ENCODE measurements at regions not wholly inside any gene's neighbourhood (a gene's known extent, or its start where the extent isn't known, plus 50 kb on each side); places are given as distances from the start of the nearest gene placed in this dataset.
"Not testable (repeated sequence)": the region's sequence is repeated elsewhere in the genome, so short reads cannot be mapped to it uniquely, and the experiment has no call there.

- no peak for TF ChIP-seq CUX1 (IDR thresholded peaks at IDR 0.05; ENCODE audit: insufficient replicate concordance, low read depth, low read length)
- TF ChIP-seq RELB (IDR thresholded peaks at IDR 0.05; ENCODE audit: low read depth), result no peak
- no peak for TF ChIP-seq RBBP5 (conservative IDR thresholded peaks at IDR 0.05)
- no peak for TF ChIP-seq POLR2AphosphoS2 (IDR thresholded peaks at IDR 0.05; ENCODE audit: low read depth, low read length)
Measured at GRCh38 chr5:167389537-167389936, 901.9 kb upstream of the WWC1 start (continued).

GRCh38 chr5:167391286-167391685, 900.2 kb upstream of the WWC1 start:
- H3K9me3 ChIP-seq (replicated peaks; ENCODE audit: control insufficient read depth, insufficient read depth, low read length); SMC1A ChIA-PET (ENCODE audit: uncharacterized antibody, unreplicated experiment); H3K27me3 ChIP-seq (replicated peaks in 1 of 2; ENCODE audit: control insufficient read depth in 2 of 2, insufficient read depth in 2 of 2, low read length in 1 of 2); H2AFZ ChIP-seq (ENCODE audit: control insufficient read depth, low read depth, low read length); DNase-seq (ENCODE audit: low read depth, low spot score); FAIRE-seq; in situ Hi-C loops (cut with MboI); POLR2A ChIA-PET; BruUV-seq (replicated peaks); RAD21 ChIA-PET (ENCODE audit: unreplicated experiment); H3K4me2 ChIP-seq (ENCODE audit: control insufficient read depth, insufficient read depth); H3K4me3 ChIP-seq; H3K4me1 ChIP-seq (ENCODE audit: control insufficient read depth, insufficient read depth, low read length); H3K9ac ChIP-seq (ENCODE audit: control insufficient read depth, insufficient read depth, low read length); H3K27ac ChIP-seq (ENCODE audit: control insufficient read depth, insufficient read depth); H3K79me2 ChIP-seq (ENCODE audit: control insufficient read depth, insufficient read depth, low read length); ATAC-seq; CTCF ChIA-PET; H3K36me3 ChIP-seq (ENCODE audit: control insufficient read depth in 2 of 2, insufficient read depth in 2 of 2, low read length in 1 of 2); H4K20me1 ChIP-seq (ENCODE audit: control insufficient read depth, insufficient read depth); intact Hi-C loops (cut with micrococcal nuclease; ENCODE audit: unreplicated experiment): not testable (repeated sequence)
- 21% methylated on average over 4 of the region's 4 CpGs for WGBS (ENCODE audit: insufficient coverage, insufficient replicate concordance, low lambda C conversion rate, missing lambda C conversion rate)

Data from GM12878 (cell line).